ENCODE measurements at regions not wholly inside any gene's neighbourhood (a gene's known extent, or its start where the extent isn't known, plus 50 kb on each side); places are given as distances from the start of the nearest gene placed in this dataset.
"Not testable (repeated sequence)": the region's sequence is repeated elsewhere in the genome, so short reads cannot be mapped to it uniquely, and the experiment has no call there.

- DNase-seq: no peak
These were observed 53.8 kb upstream of the C2CD4B start for GRCh38 chr15:62218841-62219240.

GRCh38 chr15:62219799-62220198 lies 54.7 kb upstream of the C2CD4B start:
- no peak for DNase-seq

GRCh38 chr15:62223020-62223419 lies 57.9 kb upstream of the C2CD4B start:
- DNase-seq: no peak

- no peak for DNase-seq
These were observed 63.5 kb upstream of the C2CD4B start for GRCh38 chr15:62228604-62229003.

GRCh38 chr15:62231856-62232255 lies 66.8 kb upstream of the C2CD4B start:
- no peak for DNase-seq

DNA sequence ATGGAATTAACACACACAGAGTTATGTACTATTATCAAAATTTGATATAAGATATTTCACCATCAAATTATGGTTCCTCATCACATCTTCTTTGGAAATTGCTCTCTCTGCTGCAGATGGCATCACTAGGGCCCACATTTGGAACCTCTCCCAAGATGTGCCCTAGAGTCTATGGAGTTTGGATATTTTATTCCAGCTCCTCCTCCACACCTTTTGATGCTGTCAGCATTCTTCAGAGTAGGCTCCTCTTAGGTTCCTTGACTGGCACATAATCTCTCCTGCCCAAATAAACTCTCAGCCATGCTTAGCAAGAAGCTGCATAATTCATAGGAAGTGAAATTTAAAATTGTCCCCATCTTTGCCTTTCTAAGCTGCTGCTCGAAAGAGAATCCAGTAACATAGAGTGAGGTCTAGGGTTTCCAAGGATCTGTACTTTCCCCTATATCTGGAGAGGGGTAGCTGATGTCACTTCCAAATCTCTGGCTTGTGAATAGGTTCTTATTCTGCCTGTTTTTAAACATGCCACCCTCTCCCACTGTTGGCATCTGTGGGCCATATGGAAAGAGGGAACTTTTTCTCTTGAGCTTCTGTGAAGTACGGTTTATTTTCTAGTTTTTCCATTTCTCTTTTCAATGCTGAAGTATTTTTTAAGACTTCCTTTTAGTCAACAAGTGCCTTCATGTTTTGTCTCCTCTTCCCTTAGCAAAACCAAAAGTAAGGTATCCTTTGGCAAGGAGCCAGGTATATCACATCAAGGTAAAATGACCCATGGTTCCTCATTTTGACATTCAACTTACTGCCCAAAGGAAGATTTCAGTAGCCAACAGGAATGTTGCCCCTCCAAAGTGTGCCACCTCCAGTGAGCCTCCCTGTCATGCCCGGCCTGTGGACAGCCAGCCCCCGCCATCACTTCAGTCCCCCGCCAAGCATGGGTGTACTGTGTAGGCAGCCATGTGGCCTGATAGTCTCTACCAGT lies 75.3 kb upstream of the C2CD4B start:
- DNase-seq: no peak

GRCh38 chr15:62241135-62241770 lies 76.2 kb upstream of the C2CD4B start:
- peak; percentile 6 to 10 for DNase-seq

DNA sequence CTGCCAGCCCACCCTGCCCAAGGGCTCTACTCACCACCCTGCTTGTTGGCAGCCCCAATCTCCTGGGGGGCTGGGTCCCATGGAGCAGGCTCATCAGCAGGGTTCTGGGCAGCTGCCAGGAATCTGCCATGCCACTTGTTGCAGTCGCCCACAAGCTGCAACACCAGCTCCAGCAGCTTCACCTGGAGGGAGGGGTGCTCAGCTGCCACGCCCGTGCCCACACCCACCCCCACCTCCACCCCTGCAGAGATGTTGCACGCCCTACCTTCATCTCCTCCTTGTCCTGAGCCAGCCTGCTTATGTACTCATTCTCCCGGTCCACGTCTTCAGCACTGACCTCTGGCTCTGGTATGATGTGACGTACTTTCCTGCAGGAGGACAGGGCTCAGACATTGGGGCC lies 77.9 kb upstream of the C2CD4B start:
- DNase-seq: no peak

GRCh38 chr15:62244762-62245161 lies 79.7 kb upstream of the C2CD4B start:
- no peak for DNase-seq

DNA sequence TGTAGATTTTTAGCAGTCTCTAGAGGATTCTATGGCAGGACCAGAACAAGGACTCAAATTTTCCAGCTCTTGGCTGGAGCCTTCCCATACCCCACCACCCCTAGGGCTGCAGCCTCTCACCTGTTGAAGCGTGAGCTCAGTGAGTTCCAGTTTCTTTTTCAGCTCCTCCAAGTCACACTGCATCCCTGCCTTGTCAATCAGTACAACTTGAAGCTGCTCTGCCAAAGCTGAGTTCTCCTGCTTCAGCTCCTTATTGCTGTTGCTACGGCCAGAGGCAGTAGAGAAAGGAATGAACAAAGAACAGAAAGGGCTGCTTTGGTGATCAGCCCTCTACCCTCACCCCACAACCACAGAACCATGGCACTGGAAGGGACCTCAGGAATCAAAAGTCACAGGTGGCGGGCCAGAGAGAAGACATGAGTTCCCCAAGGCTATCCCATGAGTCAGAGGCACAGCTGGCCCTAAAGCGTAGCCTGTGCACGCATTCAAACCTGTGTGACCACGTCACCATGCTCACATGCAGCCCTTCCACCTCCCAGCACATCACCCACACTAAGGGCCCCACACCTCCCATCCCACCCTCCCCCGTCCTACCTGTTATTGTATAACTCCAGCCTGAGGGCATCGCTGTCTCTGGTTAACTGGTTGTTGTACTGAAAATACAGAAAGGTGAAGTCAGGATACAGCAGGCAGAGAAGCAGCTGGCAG lies 83.3 kb upstream of the C2CD4B start:
- no peak for DNase-seq

DNA sequence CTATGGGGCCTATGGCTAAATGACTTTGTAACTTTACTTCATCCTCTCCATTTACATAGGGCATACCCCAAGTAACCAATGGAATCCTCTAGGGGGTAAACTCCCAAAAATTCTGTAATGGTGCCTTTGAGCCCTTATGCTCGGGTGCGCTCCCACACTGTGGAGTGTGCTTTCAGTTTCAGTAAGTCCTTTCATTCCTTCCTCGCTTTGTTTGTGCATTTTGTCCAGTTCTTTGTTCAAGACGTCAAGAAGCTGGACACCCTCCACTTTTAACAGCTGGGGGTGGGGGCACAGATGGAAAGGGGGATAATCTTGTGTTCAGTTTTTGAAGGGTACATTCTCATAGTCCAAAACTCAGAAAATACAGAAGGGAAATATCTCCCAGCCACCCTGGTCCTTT lies 84.4 kb upstream of the C2CD4B start:
- DNase-seq: no peak

DNA sequence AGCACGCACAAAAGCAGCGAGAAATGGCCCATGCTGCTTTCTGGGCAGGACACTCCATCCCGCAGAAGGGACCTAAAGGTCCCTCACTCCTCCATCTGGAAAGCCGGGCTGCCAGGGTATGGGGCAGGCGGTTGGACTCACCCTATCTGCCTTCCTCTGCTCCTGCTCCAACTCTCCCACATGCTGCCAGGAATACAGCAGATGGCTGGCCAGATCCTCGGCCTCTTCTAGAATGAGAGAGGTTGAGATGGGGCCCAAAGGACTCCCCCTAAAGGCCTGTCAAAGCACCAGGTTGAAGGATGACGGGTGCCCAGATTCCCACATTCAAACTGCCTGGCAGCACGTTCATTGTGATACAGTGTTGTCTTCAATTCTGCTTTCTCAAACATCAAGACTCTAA lies 85.1 kb upstream of the C2CD4B start:
- no peak for DNase-seq

- DNase-seq: no peak
These were observed 85.9 kb upstream of the C2CD4B start for GRCh38 chr15:62250978-62251377.

GRCh38 chr15:62253294-62253693 lies 88.2 kb upstream of the C2CD4B start:
- DNase-seq: no peak

DNA sequence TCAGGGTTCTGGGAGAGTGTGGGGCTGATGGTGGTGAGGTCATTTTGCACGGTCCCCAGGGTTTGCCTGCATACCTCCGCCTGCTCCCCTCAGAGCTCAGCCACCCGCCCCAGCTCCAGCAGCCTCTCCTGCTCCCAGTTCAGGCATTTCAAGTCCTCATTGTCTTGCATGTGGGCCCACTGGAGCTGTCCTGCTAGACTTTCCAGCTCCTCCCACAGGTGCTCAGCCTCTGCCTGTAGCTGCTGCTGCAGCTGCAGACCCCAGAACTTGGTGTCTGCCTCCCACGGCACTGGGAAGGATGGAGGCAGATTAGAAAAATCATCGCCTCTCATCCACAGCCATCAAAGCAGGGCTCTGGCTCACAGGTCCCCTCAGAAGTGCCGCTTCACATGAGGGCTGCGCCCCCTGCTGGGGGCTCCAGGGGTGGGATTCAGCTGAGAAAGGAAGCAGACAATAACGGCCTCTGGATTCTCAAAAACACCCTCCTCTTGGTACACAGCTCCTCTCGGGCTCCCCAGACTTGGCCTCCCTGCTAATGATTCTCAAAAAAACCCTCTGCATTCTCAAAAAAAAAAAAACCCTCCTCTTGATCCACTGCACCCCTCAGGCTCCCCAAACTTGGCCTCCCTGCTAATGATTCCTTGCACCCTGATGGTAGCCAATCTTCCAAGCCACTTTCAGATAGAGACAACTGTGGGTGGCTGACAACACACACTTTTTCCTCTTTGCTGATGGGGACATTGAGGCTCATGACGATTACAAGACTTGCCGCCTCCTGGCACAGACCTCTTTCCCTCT lies 89.3 kb upstream of the C2CD4B start:
- DNase-seq: peak; percentile 12 to 53

DNA sequence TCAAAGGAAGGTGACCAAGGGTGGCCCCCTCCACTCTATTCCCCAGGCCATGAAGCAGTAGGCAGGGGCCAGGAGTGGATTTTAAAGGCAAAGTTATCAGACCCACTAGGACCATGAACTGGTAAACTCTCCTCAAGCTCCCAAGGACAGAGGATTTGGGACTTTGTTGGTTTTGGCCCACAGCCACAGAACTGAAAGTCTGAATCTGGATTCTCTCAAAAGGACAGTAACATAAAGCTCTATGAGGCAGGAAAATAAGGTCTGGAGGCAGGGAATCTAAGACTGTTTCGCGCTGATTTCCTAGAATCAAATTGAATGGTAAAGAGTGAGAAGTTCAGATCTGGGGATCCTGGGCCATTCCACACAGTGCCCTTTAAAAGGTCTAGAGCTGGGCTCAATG lies 91.3 kb upstream of the C2CD4B start:
- not testable (repeated sequence) for DNase-seq

- DNase-seq: no peak
These were observed 93.0 kb upstream of the C2CD4B start for GRCh38 chr15:62257996-62258521.

- no peak for DNase-seq
These were observed 97.3 kb upstream of the C2CD4B start for GRCh38 chr15:62262305-62262941.

DNA sequence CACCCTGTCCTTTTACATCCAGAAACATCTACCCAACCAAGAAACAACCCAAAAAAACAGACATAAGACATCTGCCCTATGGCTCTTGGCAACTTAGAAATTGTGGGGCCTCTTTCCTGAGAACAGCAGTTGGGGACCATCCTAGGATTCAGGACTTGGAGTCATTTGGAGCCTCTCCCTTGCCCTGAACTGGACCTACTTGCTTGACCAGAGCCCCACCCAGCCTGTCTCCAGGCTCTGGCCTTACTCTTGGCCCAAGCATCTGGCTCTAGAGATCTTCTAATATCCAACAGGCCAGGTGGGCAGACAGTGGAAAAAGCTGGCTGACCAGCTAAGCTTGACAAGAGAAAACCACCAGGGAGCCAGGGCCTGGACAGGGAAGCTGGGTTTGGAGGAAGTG lies 99.1 kb upstream of the C2CD4B start:
- no peak for DNase-seq

DNA sequence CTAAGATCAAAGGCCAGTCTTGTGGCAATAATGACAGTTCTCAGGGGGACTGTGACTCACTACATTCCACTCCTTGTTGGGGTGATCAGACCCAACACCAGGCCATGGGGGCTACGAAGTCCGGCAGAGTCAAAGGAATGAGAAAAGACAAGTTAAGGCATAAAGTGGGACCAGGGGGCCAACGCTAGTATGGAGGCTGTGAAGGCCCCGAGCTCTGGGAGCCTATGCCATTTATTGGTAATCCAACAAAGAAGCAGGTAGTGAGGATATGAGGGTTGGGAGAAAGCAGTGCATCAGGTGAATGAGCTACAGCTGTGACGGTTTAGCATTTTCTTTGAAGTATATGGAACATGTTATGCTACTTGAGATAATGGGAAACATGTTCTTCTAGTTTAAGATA lies 104.4 kb upstream of the C2CD4B start:
- no peak for DNase-seq

- DNase-seq: no peak
These were observed 105.3 kb upstream of the C2CD4B start for GRCh38 chr15:62270216-62270921.
